ENCODE measurements at regions not wholly inside any gene's neighbourhood (a gene's known extent, or its start where the extent isn't known, plus 50 kb on each side); places are given as distances from the start of the nearest gene placed in this dataset.

- Histone ChIP-seq H3F3A (replicated peaks; ENCODE audit: low read depth) (no peaks in the 10 kb centered on the region), H2AFZ (no peak overlapping the region), H3K9me2 (ENCODE audit: insufficient read depth) (peaks cover 9% of the 10 kb centered on the region; the same call in 1 of the 2 replicates), H3K79me2 (replicated peaks; ENCODE audit: insufficient read depth) (no peaks in the 10 kb centered on the region), H3K36me3 (ENCODE audit: insufficient read depth) (no peaks in the 10 kb centered on the region), H3K27ac (ENCODE audit: low read depth) (no peak overlapping the region), H3K4me1 (ENCODE audit: insufficient read depth) (no peaks in the 10 kb centered on the region), H4K20me1 (replicated peaks; ENCODE audit: insufficient read depth) (no peaks in the 10 kb centered on the region), H3K27me3 (ENCODE audit: insufficient read depth) (0 out of 2 replicates have a peak, but pooled peaks cover 2% of the 10 kb centered on the region), H3K4me3 (no peak overlapping the region), H3K4me2 (no peak overlapping the region)
- ATAC-seq (no peak), DNase-seq (ENCODE audit: low spot score) (no peak)
- Mint-ChIP-seq H3K36me3 (ENCODE audit: low read depth) (no peaks in the 10 kb centered on the region), H3K4me1 (peaks cover 7% of the 10 kb centered on the region; the same call in 2 of the 3 replicates), H3K4me3 (no peak overlapping the region), H3K27ac (no peak overlapping the region), H3K9me3 (no peaks in the 10 kb centered on the region), H3K27me3 (ENCODE audit: insufficient read depth, low read depth, poor library complexity) (peaks cover 2% of the 10 kb centered on the region)
- TF ChIP-seq, protein P1, sequence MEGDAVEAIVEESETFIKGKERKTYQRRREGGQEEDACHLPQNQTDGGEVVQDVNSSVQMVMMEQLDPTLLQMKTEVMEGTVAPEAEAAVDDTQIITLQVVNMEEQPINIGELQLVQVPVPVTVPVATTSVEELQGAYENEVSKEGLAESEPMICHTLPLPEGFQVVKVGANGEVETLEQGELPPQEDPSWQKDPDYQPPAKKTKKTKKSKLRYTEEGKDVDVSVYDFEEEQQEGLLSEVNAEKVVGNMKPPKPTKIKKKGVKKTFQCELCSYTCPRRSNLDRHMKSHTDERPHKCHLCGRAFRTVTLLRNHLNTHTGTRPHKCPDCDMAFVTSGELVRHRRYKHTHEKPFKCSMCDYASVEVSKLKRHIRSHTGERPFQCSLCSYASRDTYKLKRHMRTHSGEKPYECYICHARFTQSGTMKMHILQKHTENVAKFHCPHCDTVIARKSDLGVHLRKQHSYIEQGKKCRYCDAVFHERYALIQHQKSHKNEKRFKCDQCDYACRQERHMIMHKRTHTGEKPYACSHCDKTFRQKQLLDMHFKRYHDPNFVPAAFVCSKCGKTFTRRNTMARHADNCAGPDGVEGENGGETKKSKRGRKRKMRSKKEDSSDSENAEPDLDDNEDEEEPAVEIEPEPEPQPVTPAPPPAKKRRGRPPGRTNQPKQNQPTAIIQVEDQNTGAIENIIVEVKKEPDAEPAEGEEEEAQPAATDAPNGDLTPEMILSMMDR (conservative IDR thresholded peaks at IDR 0.05; ENCODE audit: low read depth in 2 of 2), result no peak
- TF ChIP-seq EZH2 (IDR thresholded peaks at IDR 0.05; ENCODE audit: low read depth, unreplicated experiment) (no peak), STAT1 (IDR thresholded peaks at IDR 0.05; ENCODE audit: unreplicated experiment) (no peak), POLR2AphosphoS5 (IDR thresholded peaks at IDR 0.05; ENCODE audit: low read depth) (no peak)
Observed at GRCh38 chr15:96106628-96107027, 223.9 kb upstream of the NR2F2 start.

DNA sequence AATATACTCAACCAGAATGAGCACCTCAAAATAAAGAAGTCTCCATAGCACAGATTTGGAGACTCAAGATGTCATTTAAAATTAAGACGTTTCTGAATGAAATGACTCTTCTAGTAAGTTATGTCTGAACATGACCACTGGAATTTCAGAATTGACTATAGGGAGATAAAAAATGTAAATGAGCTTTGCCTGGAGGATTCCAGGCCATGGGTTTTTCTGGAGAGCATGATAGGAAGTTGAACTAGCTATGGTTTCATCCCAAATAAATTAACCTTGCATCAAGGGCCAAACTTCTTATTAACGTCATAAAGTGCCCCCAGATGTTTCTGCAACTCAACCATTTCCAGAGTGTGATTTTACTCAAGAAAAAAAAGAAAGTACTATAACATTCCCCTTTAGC is 222.6 kb upstream of the NR2F2 start:
- ATAC-seq, result no peak
- no peaks in the 10 kb centered on the region for H3K36me3 Mint-ChIP-seq (ENCODE audit: low read depth)

DNA sequence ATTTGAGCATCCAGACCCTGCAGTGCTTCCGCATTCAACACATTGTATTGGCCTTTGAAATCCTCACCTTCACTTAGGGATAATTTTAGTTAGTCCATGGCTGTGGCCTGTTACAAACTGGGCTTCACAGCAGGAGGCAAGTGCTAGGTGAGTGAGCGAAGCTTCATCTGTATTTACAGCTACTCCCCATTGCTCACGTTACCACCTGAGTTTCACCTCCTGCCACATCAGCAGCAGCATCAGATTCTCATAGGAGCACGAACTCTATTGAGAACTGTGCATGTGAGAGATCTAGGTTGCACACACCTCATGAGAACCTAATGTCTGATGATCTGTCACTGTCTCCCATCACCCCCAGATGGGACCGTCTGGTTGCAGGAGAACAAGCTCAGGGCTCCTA is 222.1 kb upstream of the NR2F2 start:
- peaks cover 9% of the 10 kb centered on the region; the same call in 1 of the 2 replicates for H3K9me2 ChIP-seq (ENCODE audit: insufficient read depth)
- no peaks in the 10 kb centered on the region for H3K9me3 Mint-ChIP-seq
- H2AFZ ChIP-seq, result no peak overlapping the region
- no peaks in the 10 kb centered on the region for H4K20me1 ChIP-seq (replicated peaks; ENCODE audit: insufficient read depth)
- H3K27ac ChIP-seq (ENCODE audit: low read depth), result no peak overlapping the region
- H3K36me3 Mint-ChIP-seq (ENCODE audit: low read depth), result no peaks in the 10 kb centered on the region
- H3K79me2 ChIP-seq (replicated peaks; ENCODE audit: insufficient read depth), result no peaks in the 10 kb centered on the region
- no peaks in the 10 kb centered on the region for H3F3A ChIP-seq (replicated peaks; ENCODE audit: low read depth)
- no peaks in the 10 kb centered on the region for H3K27me3 ChIP-seq (ENCODE audit: insufficient read depth)
- peaks cover 2% of the 10 kb centered on the region for H3K27me3 Mint-ChIP-seq (ENCODE audit: insufficient read depth, low read depth, poor library complexity)
- H3K4me3 Mint-ChIP-seq, result no peak overlapping the region
- ATAC-seq (no peak), DNase-seq (ENCODE audit: low spot score) (no peak)
- no peak overlapping the region for H3K27ac Mint-ChIP-seq
- H3K4me1 ChIP-seq (ENCODE audit: insufficient read depth), result no peaks in the 10 kb centered on the region
- H3K4me1 Mint-ChIP-seq, result peaks cover 7% of the 10 kb centered on the region; the same call in 2 of the 3 replicates
- no peaks in the 10 kb centered on the region for H3K36me3 ChIP-seq (ENCODE audit: insufficient read depth)
- no peak overlapping the region for H3K4me3 ChIP-seq
- H3K4me2 ChIP-seq, result no peak overlapping the region
- TF ChIP-seq ZNF331 (CRISPR knock-in tag; IDR thresholded peaks at IDR 0.05; ENCODE audit: low read depth), result no peak
- TF ChIP-seq JUNB (IDR thresholded peaks at IDR 0.05; ENCODE audit: unreplicated experiment), result no peak
- TF ChIP-seq EZH2phosphoT487 (IDR thresholded peaks at IDR 0.05; ENCODE audit: unreplicated experiment), result no peak
- no peak for TF ChIP-seq ETS1 (IDR thresholded peaks at IDR 0.05)

More for the DNA sequence above, 222.6 kb upstream of the NR2F2 start:
- Histone ChIP-seq H3F3A (replicated peaks; ENCODE audit: low read depth) (no peaks in the 10 kb centered on the region), H3K4me1 (ENCODE audit: insufficient read depth) (no peaks in the 10 kb centered on the region), H2AFZ (no peak overlapping the region), H3K4me2 (no peak overlapping the region), H3K79me2 (replicated peaks; ENCODE audit: insufficient read depth) (no peaks in the 10 kb centered on the region), H3K27me3 (ENCODE audit: insufficient read depth) (no peaks in the 10 kb centered on the region), H3K36me3 (ENCODE audit: insufficient read depth) (no peaks in the 10 kb centered on the region), H3K9me2 (ENCODE audit: insufficient read depth) (peaks cover 9% of the 10 kb centered on the region; the same call in 1 of the 2 replicates), H4K20me1 (replicated peaks; ENCODE audit: insufficient read depth) (no peaks in the 10 kb centered on the region), H3K27ac (ENCODE audit: low read depth) (no peak overlapping the region), H3K4me3 (no peak overlapping the region)
- H3K9me3 Mint-ChIP-seq, result no peaks in the 10 kb centered on the region
- H3K27me3 Mint-ChIP-seq (ENCODE audit: insufficient read depth, low read depth, poor library complexity), result peaks cover 2% of the 10 kb centered on the region
- DNase-seq (ENCODE audit: low spot score), result no peak
- H3K27ac Mint-ChIP-seq, result no peak overlapping the region
- H3K4me3 Mint-ChIP-seq, result no peak overlapping the region
- TF ChIP-seq NANOG (IDR thresholded peaks at IDR 0.05; ENCODE audit: borderline replicate concordance), result no peak
- H3K4me1 Mint-ChIP-seq, result peaks cover 7% of the 10 kb centered on the region; the same call in 2 of the 3 replicates
